SU-DHL-6 (cell line): ENCODE measurements at regions not wholly inside any gene's neighbourhood (a gene's known extent, or its start where the extent isn't known, plus 50 kb on each side); places are given as distances from the start of the nearest gene placed in this dataset.
A peak's percentile ranks its signal among the peaks of the same experiment; 100 is the strongest.

Source experiments
- H2AFZ ChIP-seq: fragments of 200-600 bp; sonication (generic); 2 replicates; pipeline ENCODE4 v1.6.1; 2014; ENCODE audit warnings: low read depth, mild to moderate bottlenecking, moderate library complexity, mixed read lengths, antibody characterized with exemption, low read length; ENCODE audit not compliant: severe bottlenecking
- H3F3A ChIP-seq: fragments of 200-600 bp; shearing (Covaris generic); 2 replicates; pipeline ENCODE4 v1.6.0; 2016; ENCODE audit warnings: antibody characterized with exemption, mild to moderate bottlenecking; ENCODE audit not compliant: insufficient read depth
- H3K27ac ChIP-seq: fragments of 200-600 bp; sonication (generic); 2 replicates; pipeline ENCODE4 v1.5.1; 2016; ENCODE audit warnings: low read depth, mild to moderate bottlenecking, low read length, moderate library complexity, mixed read lengths
- H3K27me3 ChIP-seq: fragments of 200-600 bp; sonication (generic), shearing (Covaris generic); 2 replicates; pipeline ENCODE4 v1.6.0; 2014; ENCODE audit warnings: mild to moderate bottlenecking, low read length
- H3K36me3 ChIP-seq: fragments of 200-600 bp; sonication (generic); 2 replicates; pipeline ENCODE4 v1.6.1; 2014; ENCODE audit warnings: mild to moderate bottlenecking, low read length, mixed read lengths
- H3K4me2 ChIP-seq: fragments of 300-600, 200-600 bp; shearing (Covaris generic), sonication (generic); 2 replicates; pipeline ENCODE4 v1.6.0; 2014; ENCODE audit warnings: low read length, low read depth, mild to moderate bottlenecking; ENCODE audit not compliant: poor library complexity, severe bottlenecking
- H3K4me3 ChIP-seq: fragments of 200-600 bp; sonication (generic); 2 replicates; pipeline ENCODE4 v1.5.1; 2014; ENCODE audit warnings: antibody characterized with exemption, low read length, mild to moderate bottlenecking, mixed read lengths; ENCODE audit not compliant: insufficient read depth, poor library complexity, severe bottlenecking
- H3K79me2 ChIP-seq: fragments of 200-600 bp; sonication (generic); 2 replicates; pipeline ENCODE4 v1.6.1; 2014; ENCODE audit warnings: mild to moderate bottlenecking, low read length, moderate library complexity; ENCODE audit not compliant: insufficient read depth
- H3K9ac ChIP-seq: fragments of 200-600 bp; sonication (generic); 2 replicates; pipeline ENCODE4 v1.7.0; 2014; ENCODE audit warnings: mild to moderate bottlenecking, low read length
- H3K9me2 ChIP-seq: fragments of 200-600 bp; sonication (generic); replicated peaks from 2 replicates; pipeline ENCODE4 v1.6.1; 2014; ENCODE audit warnings: low read length; ENCODE audit not compliant: insufficient read depth
- H3K9me3 ChIP-seq: fragments of 200-600 bp; sonication (generic); 2 replicates; pipeline ENCODE4 v1.6.1; 2014; ENCODE audit warnings: low read length, mixed read lengths; ENCODE audit not compliant: insufficient read depth
- H4K20me1 ChIP-seq: fragments of 200-600 bp; sonication (generic); 2 replicates; pipeline ENCODE4 v1.6.1; 2014; ENCODE audit warnings: low read depth, mild to moderate bottlenecking, antibody characterized with exemption, low read length, moderate library complexity, mixed read lengths
- CTCF ChIP-seq: fragments of 200-600 bp; sonication (generic); IDR thresholded peaks from one replicate; pipeline ENCODE4 v1.5.1; 2017; ENCODE audit warnings: antibody characterized with exemption, mild to moderate bottlenecking, low read length, moderate library complexity; ENCODE audit not compliant: insufficient read depth, poor library complexity, severe bottlenecking
- EZH2phosphoT487 ChIP-seq: fragments of 200-600 bp; sonication (generic), shearing (Covaris generic); conservative IDR thresholded peaks from 2 replicates; pipeline ENCODE4 v1.6.1; 2018; ENCODE audit warnings: mild to moderate bottlenecking, antibody characterized with exemption, low read length, moderate library complexity, mixed read lengths

- H3K4me3 ChIP-seq, result no peak overlapping the region
- no peak overlapping the region for H2AFZ ChIP-seq
- TF ChIP-seq EZH2phosphoT487 (no peak), CTCF (no peak)
- H3K9ac ChIP-seq, result no peak overlapping the region
- H4K20me1 ChIP-seq, result no peaks in the 10 kb centered on the region
- H3F3A ChIP-seq, result no peaks in the 10 kb centered on the region
- no peak overlapping the region for H3K27ac ChIP-seq
- H3K36me3 ChIP-seq, result no peaks in the 10 kb centered on the region
- no peaks in the 10 kb centered on the region for H3K79me2 ChIP-seq
- peaks cover 20% of the 10 kb centered on the region; the same call in 1 of the 2 replicates for H3K9me3 ChIP-seq
- no peak overlapping the region for H3K4me2 ChIP-seq
- no peaks in the 10 kb centered on the region for H3K27me3 ChIP-seq
- H3K9me2 ChIP-seq, result no peaks in the 10 kb centered on the region
These were observed 924.8 kb upstream of the CDH9 start for GRCh38 chr5:27963050-27963783.

- no peak overlapping the region for H3K4me2 ChIP-seq
- no peak overlapping the region for H3K9ac ChIP-seq
- no peaks in the 10 kb centered on the region for H3K79me2 ChIP-seq
- no peak overlapping the region for H3K4me3 ChIP-seq
- H3K27ac ChIP-seq, result no peak overlapping the region
- TF ChIP-seq CTCF (no peak), EZH2phosphoT487 (no peak)
- peaks cover 21% of the 10 kb centered on the region; the same call in 1 of the 2 replicates for H3K9me3 ChIP-seq
- no peak overlapping the region for H2AFZ ChIP-seq
- H3K27me3 ChIP-seq, result no peaks in the 10 kb centered on the region
- H4K20me1 ChIP-seq, result no peaks in the 10 kb centered on the region
- no peaks in the 10 kb centered on the region for H3K36me3 ChIP-seq
- H3F3A ChIP-seq, result no peaks in the 10 kb centered on the region
- H3K9me2 ChIP-seq, result no peaks in the 10 kb centered on the region
These were observed 923.8 kb upstream of the CDH9 start for GRCh38 chr5:27962198-27962597.

GRCh38 chr5:27947088-27947487, 908.7 kb upstream of the CDH9 start:
- no peak overlapping the region for H3K9ac ChIP-seq
- no peaks in the 10 kb centered on the region for H3K9me2 ChIP-seq
- H3K36me3 ChIP-seq, result no peaks in the 10 kb centered on the region
- H3K9me3 ChIP-seq, result no peaks in the 10 kb centered on the region
- no peaks in the 10 kb centered on the region for H3K79me2 ChIP-seq
- H4K20me1 ChIP-seq, result no peaks in the 10 kb centered on the region
- H2AFZ ChIP-seq, result peak overlapping the region; percentile 29
- H3K27me3 ChIP-seq, result no peaks in the 10 kb centered on the region
- no peak overlapping the region for H3K4me2 ChIP-seq
- no peak overlapping the region for H3K27ac ChIP-seq
- TF ChIP-seq EZH2phosphoT487 (no peak), CTCF (no peak)
- H3K4me3 ChIP-seq, result no peak overlapping the region
- H3F3A ChIP-seq, result no peaks in the 10 kb centered on the region
